K562 (cell line): ENCODE measurements at regions not wholly inside any gene's neighbourhood (a gene's known extent, or its start where the extent isn't known, plus 50 kb on each side); places are given as distances from the start of the nearest gene placed in this dataset.

Source experiments
- ETS2 ChIP-seq: IDR thresholded peaks from 2 replicates; pipeline ENCODE4 v1.6.1; 2016; ENCODE audit warnings: borderline replicate concordance, missing genetic modification characterization, mild to moderate bottlenecking, moderate library complexity, missing compliant biosample characterization; ENCODE audit not compliant: poor library complexity, severe bottlenecking
- TF ChIP-seq, protein P1 (sequence below), 2 experiments: fragments of 450-650 bp in 1 of 2; IDR thresholded peaks; 2 replicates each; pipeline ENCODE4 v1.6.1; 2011 to 2017; ENCODE audit warnings: low read depth in 2 of 2, antibody characterized with exemption in 1 of 2, borderline replicate concordance in 1 of 2, low read length in 1 of 2, mild to moderate bottlenecking in 1 of 2, mixed read lengths in 1 of 2; ENCODE audit not compliant: control insufficient read depth in 1 of 2
- TF ChIP-seq, protein P2 (sequence below): fragments of 250-450 bp; sonication (Bioruptor Pico); IDR thresholded peaks from 2 replicates; pipeline ENCODE4 v1.8.0; 2022; ENCODE audit warnings: moderate library complexity, mild to moderate bottlenecking, inconsistent platforms
- TF ChIP-seq, protein P3 (sequence below), 3 experiments: fragments of 200-800 bp in 1 of 3; sonication (Bioruptor generic) in 1 of 3; sonication (generic) in 1 of 3; formaldehyde crosslinking in 1 of 3; IDR thresholded peaks; 2 replicates each; pipeline versions ENCODE4 v1.6.1 to v1.8.0; 2016 to 2022; ENCODE audit warnings: mild to moderate bottlenecking in 2 of 3, missing compliant biosample characterization in 2 of 3, missing genetic modification characterization in 2 of 3, missing genetic modification reagents in 1 of 3
- TF ChIP-seq, protein P4 (sequence below): sonication (generic); formaldehyde crosslinking; IDR thresholded peaks from 2 replicates; pipeline ENCODE4 v1.8.1; 2023; ENCODE audit warnings: mild to moderate bottlenecking, missing genetic modification reagents

DNA sequence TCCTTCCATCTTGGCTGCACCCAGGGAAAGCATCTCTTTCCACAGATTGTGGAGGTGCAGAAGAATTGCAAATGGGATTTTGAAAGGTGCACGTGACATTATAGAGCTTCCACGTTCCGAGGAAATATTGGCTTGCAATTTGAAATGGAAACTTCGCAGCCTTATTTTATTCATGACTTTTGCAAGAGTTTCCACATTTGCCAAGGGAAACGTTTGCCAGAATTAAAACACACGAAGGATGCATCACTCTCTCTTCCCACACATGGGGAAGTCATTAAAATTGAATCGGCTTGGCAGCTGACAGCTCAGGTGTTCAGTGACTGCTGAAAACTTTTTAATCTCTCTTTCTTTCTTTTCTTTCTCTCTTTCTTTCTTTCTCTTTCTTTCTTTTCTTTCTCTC, 475.4 kb upstream of the IGFBP3 start (continued):
- TF ChIP-seq, protein P1, sequence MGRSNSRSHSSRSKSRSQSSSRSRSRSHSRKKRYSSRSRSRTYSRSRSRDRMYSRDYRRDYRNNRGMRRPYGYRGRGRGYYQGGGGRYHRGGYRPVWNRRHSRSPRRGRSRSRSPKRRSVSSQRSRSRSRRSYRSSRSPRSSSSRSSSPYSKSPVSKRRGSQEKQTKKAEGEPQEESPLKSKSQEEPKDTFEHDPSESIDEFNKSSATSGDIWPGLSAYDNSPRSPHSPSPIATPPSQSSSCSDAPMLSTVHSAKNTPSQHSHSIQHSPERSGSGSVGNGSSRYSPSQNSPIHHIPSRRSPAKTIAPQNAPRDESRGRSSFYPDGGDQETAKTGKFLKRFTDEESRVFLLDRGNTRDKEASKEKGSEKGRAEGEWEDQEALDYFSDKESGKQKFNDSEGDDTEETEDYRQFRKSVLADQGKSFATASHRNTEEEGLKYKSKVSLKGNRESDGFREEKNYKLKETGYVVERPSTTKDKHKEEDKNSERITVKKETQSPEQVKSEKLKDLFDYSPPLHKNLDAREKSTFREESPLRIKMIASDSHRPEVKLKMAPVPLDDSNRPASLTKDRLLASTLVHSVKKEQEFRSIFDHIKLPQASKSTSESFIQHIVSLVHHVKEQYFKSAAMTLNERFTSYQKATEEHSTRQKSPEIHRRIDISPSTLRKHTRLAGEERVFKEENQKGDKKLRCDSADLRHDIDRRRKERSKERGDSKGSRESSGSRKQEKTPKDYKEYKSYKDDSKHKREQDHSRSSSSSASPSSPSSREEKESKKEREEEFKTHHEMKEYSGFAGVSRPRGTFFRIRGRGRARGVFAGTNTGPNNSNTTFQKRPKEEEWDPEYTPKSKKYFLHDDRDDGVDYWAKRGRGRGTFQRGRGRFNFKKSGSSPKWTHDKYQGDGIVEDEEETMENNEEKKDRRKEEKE (IDR thresholded peaks at IDR 0.05; ENCODE audit: borderline replicate concordance in 1 of 2, control insufficient read depth in 1 of 2, low read depth in 2 of 2, low read length in 1 of 2), result no peak
- TF ChIP-seq, protein P2, sequence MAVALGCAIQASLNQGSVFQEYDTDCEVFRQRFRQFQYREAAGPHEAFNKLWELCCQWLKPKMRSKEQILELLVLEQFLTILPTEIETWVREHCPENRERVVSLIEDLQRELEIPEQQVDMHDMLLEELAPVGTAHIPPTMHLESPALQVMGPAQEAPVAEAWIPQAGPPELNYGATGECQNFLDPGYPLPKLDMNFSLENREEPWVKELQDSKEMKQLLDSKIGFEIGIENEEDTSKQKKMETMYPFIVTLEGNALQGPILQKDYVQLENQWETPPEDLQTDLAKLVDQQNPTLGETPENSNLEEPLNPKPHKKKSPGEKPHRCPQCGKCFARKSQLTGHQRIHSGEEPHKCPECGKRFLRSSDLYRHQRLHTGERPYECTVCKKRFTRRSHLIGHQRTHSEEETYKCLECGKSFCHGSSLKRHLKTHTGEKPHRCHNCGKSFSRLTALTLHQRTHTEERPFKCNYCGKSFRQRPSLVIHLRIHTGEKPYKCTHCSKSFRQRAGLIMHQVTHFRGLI (CRISPR knock-in tag), result no peak
- TF ChIP-seq, protein P3, sequence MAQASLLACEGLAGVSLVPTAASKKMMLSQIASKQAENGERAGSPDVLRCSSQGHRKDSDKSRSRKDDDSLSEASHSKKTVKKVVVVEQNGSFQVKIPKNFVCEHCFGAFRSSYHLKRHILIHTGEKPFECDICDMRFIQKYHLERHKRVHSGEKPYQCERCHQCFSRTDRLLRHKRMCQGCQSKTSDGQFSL (CRISPR knock-in tag; IDR thresholded peaks at IDR 0.05), result no peak
- TF ChIP-seq, protein P3 (tag; IDR thresholded peaks at IDR 0.05), result no peak
- TF ChIP-seq ETS2 (tag), result no peak
- TF ChIP-seq, protein P4, sequence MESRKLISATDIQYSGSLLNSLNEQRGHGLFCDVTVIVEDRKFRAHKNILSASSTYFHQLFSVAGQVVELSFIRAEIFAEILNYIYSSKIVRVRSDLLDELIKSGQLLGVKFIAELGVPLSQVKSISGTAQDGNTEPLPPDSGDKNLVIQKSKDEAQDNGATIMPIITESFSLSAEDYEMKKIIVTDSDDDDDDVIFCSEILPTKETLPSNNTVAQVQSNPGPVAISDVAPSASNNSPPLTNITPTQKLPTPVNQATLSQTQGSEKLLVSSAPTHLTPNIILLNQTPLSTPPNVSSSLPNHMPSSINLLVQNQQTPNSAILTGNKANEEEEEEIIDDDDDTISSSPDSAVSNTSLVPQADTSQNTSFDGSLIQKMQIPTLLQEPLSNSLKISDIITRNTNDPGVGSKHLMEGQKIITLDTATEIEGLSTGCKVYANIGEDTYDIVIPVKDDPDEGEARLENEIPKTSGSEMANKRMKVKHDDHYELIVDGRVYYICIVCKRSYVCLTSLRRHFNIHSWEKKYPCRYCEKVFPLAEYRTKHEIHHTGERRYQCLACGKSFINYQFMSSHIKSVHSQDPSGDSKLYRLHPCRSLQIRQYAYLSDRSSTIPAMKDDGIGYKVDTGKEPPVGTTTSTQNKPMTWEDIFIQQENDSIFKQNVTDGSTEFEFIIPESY (CRISPR knock-in tag), result no peak
